ENCODE measurements at regions not wholly inside any gene's neighbourhood (a gene's known extent, or its start where the extent isn't known, plus 50 kb on each side); places are given as distances from the start of the nearest gene placed in this dataset.

DNA sequence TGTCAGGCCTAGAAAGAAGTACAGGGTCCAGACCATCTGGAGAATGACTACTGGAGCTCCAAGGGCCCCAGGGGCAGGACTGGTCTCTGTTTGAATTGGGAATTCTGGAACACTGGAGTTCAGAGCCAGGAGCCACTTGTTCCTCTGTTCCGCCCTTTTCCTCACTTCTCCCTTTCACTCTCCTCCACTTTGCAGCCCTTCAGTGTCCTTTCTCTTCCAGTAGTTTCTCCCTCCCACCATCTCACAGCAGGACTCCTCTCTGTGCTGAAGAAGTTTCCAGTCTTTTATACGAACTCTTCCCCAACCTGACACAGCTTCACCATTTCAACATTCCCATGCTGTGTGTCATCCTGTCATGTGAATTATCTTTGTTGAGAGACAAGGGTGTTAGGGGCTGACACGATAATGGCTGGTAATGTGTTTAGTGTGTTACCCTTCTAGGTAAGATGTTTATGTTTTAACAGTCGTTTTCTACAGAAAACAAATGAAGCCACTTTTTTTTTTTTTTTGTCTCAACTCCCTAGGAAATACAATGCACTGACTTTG lies 180.3 kb upstream of the MYOCD start:
- no peaks in the 10 kb centered on the region for H3K27me3 ChIP-seq (replicated peaks; ENCODE audit: insufficient read depth)
- TF ChIP-seq, protein P1, sequence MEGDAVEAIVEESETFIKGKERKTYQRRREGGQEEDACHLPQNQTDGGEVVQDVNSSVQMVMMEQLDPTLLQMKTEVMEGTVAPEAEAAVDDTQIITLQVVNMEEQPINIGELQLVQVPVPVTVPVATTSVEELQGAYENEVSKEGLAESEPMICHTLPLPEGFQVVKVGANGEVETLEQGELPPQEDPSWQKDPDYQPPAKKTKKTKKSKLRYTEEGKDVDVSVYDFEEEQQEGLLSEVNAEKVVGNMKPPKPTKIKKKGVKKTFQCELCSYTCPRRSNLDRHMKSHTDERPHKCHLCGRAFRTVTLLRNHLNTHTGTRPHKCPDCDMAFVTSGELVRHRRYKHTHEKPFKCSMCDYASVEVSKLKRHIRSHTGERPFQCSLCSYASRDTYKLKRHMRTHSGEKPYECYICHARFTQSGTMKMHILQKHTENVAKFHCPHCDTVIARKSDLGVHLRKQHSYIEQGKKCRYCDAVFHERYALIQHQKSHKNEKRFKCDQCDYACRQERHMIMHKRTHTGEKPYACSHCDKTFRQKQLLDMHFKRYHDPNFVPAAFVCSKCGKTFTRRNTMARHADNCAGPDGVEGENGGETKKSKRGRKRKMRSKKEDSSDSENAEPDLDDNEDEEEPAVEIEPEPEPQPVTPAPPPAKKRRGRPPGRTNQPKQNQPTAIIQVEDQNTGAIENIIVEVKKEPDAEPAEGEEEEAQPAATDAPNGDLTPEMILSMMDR (IDR thresholded peaks at IDR 0.05) = no peak
- TF ChIP-seq POLR2AphosphoS5 (IDR thresholded peaks at IDR 0.05) = no peak
- TF ChIP-seq POLR2A (IDR thresholded peaks at IDR 0.05) = no peak

DNA sequence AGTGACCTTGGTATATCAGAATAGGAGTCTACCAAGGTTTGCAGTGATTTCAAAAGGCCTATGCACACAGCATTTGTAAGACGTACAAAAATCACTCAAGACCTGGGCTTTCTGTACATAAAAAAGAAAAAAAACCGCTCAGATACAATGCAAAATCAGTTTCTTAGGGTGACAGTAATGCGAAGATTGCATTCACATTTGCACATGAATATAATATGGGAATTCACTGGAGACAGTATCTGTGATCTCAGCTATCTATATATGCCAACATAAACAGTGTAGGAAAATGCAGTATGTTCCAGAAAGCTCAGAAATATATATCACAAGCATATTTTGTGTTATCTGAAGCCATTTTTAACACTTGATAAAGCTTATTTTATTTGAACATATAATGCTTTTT lies 176.4 kb upstream of the MYOCD start:
- TF ChIP-seq POLR2AphosphoS5 (IDR thresholded peaks at IDR 0.05) (no peak), POLR2A (IDR thresholded peaks at IDR 0.05) (no peak)
- TF ChIP-seq, protein P1 (IDR thresholded peaks at IDR 0.05) = no peak
- Histone ChIP-seq H3K36me3 (no peaks in the 10 kb centered on the region), H3K4me3 (no peak overlapping the region), H3K4me1 (replicated peaks) (no peaks in the 10 kb centered on the region), H3K9me3 (no peaks in the 10 kb centered on the region), H3K27ac (no peak overlapping the region), H3K27me3 (replicated peaks; ENCODE audit: insufficient read depth) (no peaks in the 10 kb centered on the region)
- intact Hi-C loops (cut with DNase I) = no loop called here
- WGBS = 70% methylated on average over 3 of the region's 3 CpGs
- DNase-seq (ENCODE audit: low spot score) = no peak

More for the DNA sequence above, 180.3 kb upstream of the MYOCD start:
- Histone ChIP-seq H3K4me1 (replicated peaks) (no peaks in the 10 kb centered on the region), H3K4me3 (no peak overlapping the region), H3K9me3 (no peaks in the 10 kb centered on the region), H3K36me3 (no peaks in the 10 kb centered on the region), H3K27ac (no peak overlapping the region)
- intact Hi-C loops (cut with DNase I) = no loop called here
- WGBS = 71% methylated on average over 4 of the region's 4 CpGs
- no peak for DNase-seq (ENCODE audit: low spot score)

DNA sequence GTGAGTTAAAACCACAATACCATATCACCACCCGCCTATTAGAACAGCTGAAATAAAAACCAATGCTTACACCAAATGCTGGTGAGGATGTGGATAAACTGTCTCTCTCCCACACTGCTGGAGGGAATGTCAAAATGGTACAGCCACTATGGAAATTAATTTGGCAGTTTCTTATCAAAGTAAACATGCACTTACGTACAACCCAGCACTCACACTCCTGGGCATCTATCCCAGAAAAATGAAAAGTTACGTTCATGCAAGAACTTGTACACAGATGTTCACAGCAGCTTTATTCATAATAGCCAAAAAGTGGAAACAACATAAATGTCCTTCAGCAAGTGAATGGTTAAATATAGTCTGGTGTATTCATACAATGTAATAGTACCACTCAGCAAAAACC lies 173.2 kb upstream of the MYOCD start:
- H3K27ac ChIP-seq = no peak overlapping the region
- TF ChIP-seq POLR2A (IDR thresholded peaks at IDR 0.05) (no peak), POLR2AphosphoS5 (IDR thresholded peaks at IDR 0.05) (no peak)
- TF ChIP-seq, protein P1 (IDR thresholded peaks at IDR 0.05) = no peak
- H3K4me3 ChIP-seq = no peak overlapping the region
- 31% methylated on average over 3 of the region's 3 CpGs for WGBS
- DNase-seq (ENCODE audit: low spot score) = no peak
- no peaks in the 10 kb centered on the region for H3K36me3 ChIP-seq
- intact Hi-C loops (cut with DNase I) = no loop called here
- no peaks in the 10 kb centered on the region for H3K4me1 ChIP-seq (replicated peaks)
- H3K27me3 ChIP-seq (replicated peaks; ENCODE audit: insufficient read depth) = no peaks in the 10 kb centered on the region
- H3K9me3 ChIP-seq = no peaks in the 10 kb centered on the region

DNA sequence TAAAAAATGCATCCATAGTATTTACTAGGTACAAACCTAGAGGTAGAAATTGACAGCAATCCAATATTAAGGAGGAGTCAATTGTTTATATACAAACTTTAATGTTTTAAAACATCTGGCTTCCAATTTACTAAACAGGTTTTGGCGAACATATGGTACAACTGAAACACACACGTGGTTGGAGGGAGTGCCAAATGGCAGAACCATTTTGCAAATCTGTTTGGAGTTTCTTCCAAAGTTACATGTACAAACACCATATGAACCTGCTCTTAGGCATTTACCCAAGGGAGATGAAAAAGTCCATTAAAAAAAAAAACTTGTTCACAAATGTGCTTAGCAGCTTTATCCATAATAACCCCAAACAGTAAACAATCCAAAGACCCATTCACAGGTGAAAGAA lies 159.8 kb upstream of the MYOCD start:
- Histone ChIP-seq H3K9me3 (no peaks in the 10 kb centered on the region), H3K27ac (no peak overlapping the region), H3K4me3 (no peak overlapping the region), H3K36me3 (no peaks in the 10 kb centered on the region), H3K4me1 (replicated peaks) (no peaks in the 10 kb centered on the region), H3K27me3 (replicated peaks; ENCODE audit: insufficient read depth) (no peaks in the 10 kb centered on the region)
- intact Hi-C loops (cut with DNase I) = no loop called here
- no peak for DNase-seq (ENCODE audit: low spot score)
- TF ChIP-seq POLR2AphosphoS5 (IDR thresholded peaks at IDR 0.05) = no peak
- TF ChIP-seq, protein P1 (IDR thresholded peaks at IDR 0.05) = no peak
- no peak for TF ChIP-seq POLR2A (IDR thresholded peaks at IDR 0.05)
- 63% methylated on average over 2 of the region's 2 CpGs for WGBS

DNA sequence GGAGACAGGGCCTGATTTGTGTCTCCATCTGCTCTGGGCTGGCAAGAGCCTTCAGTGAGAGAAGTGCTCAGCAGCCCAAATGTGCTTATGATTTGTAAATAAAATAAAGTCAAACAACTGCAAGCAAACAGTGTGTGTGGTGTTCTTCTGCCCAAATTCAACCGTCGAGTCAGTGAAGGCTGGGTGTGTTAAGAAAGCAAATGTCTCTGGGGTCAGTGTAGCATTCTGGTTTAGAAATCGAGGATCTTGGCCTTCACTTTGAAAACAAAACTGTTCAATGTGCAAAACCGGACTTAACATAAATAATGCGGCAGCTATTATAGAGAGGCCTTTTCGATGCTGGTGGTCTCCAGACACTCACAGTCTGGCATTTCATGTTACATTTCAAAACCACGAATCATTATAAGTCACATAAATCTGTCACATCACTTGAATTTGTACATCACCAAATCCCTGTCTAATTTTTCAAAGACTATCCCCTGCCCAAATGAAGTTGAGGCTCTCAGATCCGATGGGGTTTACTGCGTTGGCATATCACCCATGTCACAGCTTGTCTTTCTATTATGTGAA lies 158.6 kb upstream of the MYOCD start:
- no peak for TF ChIP-seq POLR2AphosphoS5 (IDR thresholded peaks at IDR 0.05)
- TF ChIP-seq POLR2A (IDR thresholded peaks at IDR 0.05) = no peak
- TF ChIP-seq, protein P1 (IDR thresholded peaks at IDR 0.05) = no peak
- Histone ChIP-seq H3K4me3 (no peak overlapping the region), H3K9me3 (no peaks in the 10 kb centered on the region), H3K4me1 (replicated peaks) (no peaks in the 10 kb centered on the region), H3K27ac (no peak overlapping the region), H3K27me3 (replicated peaks; ENCODE audit: insufficient read depth) (no peaks in the 10 kb centered on the region), H3K36me3 (no peaks in the 10 kb centered on the region)
- 71% methylated on average over 9 of the region's 9 CpGs for WGBS
- intact Hi-C loops (cut with DNase I) = no loop called here
- DNase-seq (ENCODE audit: low spot score) = no peak

Data from prostate gland (tissue), 2 donors.